ELR (cell line): ENCODE measurements at regions not wholly inside any gene's neighbourhood (a gene's known extent, or its start where the extent isn't known, plus 50 kb on each side); places are given as distances from the start of the nearest gene placed in this dataset.

Experiments
- DNase-seq: peaks from one replicate; pipeline ENCODE4 v3.0.0-alpha.2; 2015; ENCODE audit warnings: low read depth

GRCh38 chr10:88110822-88111221 is 247.4 kb downstream of the PTEN start:
- DNase-seq = peak; percentile 25

GRCh38 chr10:88111294-88111693 is 247.9 kb downstream of the PTEN start:
- DNase-seq = no peak

GRCh38 chr10:88113232-88113631 is 249.8 kb downstream of the PTEN start:
- no peak for DNase-seq

DNA sequence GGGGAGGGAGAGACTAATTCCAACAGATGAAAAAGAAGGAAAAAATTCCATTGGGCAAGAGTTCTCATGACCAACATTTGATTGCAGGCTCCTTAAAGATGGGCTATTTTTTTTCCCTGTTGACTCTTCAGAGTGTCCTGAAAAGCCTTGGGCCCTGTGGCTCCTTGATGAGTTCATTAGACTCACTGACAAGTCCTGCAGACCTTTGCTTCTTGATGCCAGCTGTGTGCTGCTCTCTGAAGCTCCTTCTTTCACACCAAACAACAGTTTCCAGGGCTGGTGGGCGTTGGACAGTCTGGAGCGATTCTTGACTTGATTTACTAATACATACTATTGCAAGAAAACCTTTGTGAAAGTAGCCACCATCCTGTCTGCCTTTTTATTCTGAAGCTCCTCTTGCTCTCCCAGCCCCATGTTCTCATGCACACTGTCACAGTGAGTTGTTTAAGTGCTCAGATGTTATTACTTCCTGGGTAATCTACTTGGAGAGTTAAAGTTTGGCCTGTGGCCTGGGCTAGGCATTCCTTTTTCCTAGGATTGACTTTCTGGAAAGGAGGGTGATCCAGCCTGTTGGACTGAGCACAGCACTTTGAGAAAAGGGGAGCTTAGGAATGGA is 250.3 kb downstream of the PTEN start:
- no peak for DNase-seq

DNA sequence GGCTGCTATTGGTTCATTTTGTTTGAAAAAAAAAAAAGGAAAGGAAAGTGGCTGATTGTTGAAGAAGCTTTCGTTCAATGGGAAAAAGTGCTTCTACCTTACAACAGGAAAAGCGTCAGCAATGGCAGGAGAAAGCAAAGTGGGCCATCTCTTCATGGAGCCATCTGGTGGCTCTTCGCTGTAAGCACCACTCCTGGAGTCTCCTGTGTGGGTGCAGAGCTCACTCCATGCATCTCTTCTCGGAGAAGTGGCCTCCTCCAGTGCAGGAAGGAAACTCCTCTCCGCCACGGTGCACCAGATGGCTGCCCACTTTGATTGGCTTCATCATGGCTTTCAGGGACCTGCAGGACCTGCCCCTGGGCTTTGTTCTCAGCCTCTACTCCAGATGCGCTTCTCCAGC is 250.9 kb downstream of the PTEN start:
- DNase-seq = peak; percentile 49

- DNase-seq = no peak
These were observed 252.0 kb downstream of the PTEN start for GRCh38 chr10:88115407-88115806.

GRCh38 chr10:88115968-88116367 is 252.5 kb downstream of the PTEN start:
- peak; percentile 77 for DNase-seq

DNA sequence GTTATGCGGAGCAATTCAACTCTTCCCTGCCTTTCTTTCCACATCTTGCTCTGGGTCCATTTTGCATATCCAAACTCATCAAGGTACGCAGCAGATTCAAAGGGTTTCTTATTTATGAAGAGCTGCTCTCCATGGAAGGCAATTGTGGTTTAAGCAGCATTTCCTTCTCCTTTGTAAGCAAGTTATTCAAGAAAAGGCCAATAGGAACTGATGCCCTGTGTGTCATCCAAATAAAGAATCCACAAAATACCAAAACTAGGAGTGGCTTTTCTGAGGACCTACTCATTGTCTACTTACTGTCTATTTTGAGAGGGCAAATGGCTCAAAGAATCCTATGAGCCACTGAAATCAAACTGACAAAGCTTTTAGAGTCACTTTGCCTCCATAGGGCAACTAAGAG is 253.1 kb downstream of the PTEN start:
- DNase-seq = peak; percentile 83

DNA sequence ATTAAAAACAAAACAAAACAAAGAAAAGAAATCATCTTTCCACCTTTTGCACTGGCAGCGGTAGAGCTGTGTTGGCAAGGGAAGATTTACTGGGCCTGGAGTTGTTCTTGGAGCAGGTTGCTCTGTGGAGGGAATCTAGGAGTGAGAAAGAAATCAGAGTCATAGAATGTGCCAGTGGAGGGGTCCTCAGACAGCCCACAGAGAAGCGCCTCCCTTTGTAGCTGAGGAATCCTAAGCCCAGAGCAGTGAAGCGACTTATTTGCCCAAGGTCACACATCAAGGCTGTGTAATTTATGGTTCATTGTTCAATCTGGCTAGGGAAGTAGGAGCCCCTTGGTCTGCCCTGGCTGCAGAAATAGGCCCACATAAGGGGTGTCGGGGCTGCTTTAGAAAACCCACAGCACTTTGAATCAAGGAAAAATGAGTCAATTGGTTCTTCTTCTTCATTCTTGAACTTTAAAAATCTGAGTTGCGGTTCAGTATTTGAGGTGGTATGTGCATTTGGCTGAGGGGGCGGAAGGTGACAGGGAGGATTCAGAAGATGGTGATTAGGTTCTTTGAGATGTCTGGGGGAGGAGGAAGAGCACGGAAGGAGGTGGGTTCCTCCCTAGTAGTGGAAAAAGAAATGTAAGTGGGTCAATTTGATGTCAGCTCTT is 253.7 kb downstream of the PTEN start:
- no peak for DNase-seq

DNA sequence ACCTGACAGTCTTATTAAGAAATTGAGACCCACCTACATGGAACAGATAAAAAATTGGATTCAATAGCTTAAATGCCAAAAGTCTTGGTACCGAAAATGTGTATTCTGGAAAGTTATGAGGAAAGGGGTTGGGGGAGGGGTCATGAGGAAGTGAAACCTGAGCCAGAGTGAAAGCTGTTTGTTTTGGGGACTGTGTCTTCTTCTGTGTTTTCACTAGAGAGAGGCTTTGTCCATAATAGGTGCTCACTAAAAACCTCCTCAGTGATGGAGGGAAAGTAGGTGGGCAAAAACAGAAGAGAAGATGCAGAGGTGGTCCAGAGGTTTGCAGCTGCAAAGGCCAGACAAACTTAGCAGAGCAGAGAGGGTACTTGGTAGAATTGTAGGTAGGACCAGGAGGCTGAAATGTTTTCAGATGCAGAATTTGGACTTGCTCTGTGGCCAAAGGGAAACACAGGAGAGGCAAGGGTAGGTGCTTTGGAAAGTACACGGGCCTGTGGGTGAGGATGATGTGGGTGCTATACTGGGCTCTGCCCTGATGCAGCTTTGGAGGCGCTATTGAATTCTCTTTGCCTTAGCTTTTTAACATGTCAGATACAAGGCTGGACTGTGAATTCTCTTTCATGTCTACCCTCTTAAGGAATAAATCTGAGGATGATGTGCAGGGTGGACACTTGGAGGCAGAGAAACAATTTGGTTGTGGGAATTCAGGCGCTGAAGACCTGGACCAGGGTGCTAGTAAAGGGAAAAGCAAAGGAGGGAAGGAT is 254.6 kb downstream of the PTEN start:
- peak; percentile 23 for DNase-seq

DNA sequence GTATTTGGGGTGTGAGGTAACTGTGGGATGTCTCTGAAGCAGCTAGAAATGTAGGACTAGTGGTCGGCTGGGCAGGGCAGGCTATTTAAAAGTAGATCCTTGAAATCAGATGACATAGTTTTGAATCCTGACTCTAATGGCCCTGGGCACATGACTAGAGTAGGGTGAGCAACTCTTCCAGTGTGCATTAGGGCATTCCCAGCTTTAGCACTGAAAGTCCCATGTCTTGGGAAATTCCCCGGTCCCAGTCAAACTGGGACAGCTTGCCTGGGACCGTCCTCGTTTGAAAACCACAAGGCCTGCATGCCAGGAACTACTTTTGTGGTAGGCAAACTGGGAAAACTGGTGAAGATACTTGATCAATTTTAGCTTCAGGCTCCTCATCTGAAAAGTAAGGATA is 255.3 kb downstream of the PTEN start:
- DNase-seq = no peak

GRCh38 chr10:88119160-88119559 is 255.7 kb downstream of the PTEN start:
- no peak for DNase-seq

GRCh38 chr10:88120075-88120474 is 256.6 kb downstream of the PTEN start:
- no peak for DNase-seq

- no peak for DNase-seq
These were observed 257.3 kb downstream of the PTEN start for GRCh38 chr10:88120599-88121333.

GRCh38 chr10:88121361-88121760 is 257.9 kb downstream of the PTEN start:
- DNase-seq = no peak

DNA sequence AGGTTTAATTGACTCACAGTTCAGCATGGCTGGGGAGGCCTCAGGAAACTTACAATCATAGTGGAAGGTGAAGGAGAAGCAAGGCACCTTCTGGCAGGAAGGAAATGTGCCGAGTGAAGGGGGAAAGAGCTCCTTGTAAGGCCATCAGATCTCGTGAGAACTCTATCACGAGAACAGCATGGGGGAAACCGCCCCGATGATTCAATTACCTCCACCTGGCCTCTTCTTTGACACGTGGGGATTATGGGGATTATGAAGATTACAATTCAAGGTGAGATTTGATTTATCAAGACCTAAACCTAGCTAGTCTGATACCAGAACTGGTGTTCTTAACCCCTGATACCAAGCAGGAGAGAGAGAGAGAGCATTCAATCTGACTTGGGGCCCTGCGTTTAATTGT is 258.7 kb downstream of the PTEN start:
- DNase-seq = no peak

DNA sequence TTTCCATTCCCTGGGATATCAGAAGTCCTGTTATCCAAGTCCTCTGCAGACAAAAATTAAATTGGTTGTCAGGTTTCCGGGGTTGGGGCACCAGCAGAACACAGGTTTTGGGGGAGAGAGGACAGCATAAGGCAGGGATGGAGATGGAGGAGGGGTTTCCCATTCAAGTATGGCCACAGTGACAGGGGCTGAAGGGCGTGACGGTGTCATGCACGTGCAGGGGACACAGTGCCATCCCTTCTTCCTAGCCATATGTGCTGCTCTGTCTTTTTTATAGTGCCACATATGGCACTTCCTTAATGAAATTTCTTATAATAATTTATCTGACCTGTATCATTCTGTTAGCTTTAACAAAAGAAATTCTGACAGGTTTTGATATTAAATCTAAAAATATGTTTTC is 259.2 kb downstream of the PTEN start:
- no peak for DNase-seq

- no peak for DNase-seq
These were observed 262.3 kb downstream of the PTEN start for GRCh38 chr10:88125766-88126165.

DNA sequence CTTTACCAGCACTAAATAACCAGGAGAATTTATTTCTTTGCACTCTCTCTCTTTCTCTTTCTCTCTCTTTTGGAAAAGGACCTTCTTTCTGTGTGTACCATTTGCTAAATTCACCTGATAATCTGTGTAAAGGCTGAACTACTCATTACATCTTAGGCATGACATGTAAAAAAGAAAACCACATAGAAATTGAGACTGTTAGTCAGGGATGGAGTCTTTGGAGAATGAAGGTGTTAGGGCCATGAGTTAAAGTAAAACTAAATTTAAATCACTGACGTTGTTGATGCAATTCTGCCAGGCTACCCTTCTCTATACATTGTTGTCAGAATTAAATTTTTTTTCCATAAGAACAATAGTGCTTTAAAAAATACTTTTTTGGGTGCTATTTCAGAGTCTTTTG is 263.3 kb downstream of the PTEN start:
- DNase-seq = no peak

GRCh38 chr10:88127269-88127668 is 263.8 kb downstream of the PTEN start:
- DNase-seq = no peak

GRCh38 chr10:88127766-88128165 is 264.3 kb downstream of the PTEN start:
- no peak for DNase-seq

GRCh38 chr10:88129013-88129412 is 265.6 kb downstream of the PTEN start:
- DNase-seq = no peak

GRCh38 chr10:88130912-88131311 is 267.5 kb downstream of the PTEN start:
- no peak for DNase-seq
